Inferior parietal cortex (tissue), 1 donor: ENCODE measurements at regions not wholly inside any gene's neighbourhood (a gene's known extent, or its start where the extent isn't known, plus 50 kb on each side); places are given as distances from the start of the nearest gene placed in this dataset.

Source experiments
- DNase-seq: peaks from one replicate; pipeline ENCODE4 v3.0.0-alpha.2; 2016; ENCODE audit errors: extremely low spot score

DNA sequence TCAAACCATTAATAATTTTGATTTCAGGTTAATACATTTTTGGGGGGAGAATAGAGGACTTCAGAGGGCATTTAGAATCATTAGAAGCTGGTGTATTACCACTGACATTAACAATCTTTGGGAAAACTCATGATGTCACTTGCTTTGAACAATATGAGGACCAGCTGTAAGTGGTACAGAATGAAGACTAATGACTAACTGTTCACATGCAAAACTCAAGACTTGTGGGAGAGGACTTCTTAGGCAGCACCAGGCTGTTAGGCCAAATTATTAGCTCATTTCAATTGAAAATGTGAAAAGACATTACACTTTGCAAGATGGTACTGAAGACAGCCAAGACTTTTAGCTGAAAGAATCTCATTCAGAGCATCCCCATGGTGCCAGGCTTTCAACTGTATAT lies 426.2 kb upstream of the ADAMTS9 start:
- DNase-seq = no peak

DNA sequence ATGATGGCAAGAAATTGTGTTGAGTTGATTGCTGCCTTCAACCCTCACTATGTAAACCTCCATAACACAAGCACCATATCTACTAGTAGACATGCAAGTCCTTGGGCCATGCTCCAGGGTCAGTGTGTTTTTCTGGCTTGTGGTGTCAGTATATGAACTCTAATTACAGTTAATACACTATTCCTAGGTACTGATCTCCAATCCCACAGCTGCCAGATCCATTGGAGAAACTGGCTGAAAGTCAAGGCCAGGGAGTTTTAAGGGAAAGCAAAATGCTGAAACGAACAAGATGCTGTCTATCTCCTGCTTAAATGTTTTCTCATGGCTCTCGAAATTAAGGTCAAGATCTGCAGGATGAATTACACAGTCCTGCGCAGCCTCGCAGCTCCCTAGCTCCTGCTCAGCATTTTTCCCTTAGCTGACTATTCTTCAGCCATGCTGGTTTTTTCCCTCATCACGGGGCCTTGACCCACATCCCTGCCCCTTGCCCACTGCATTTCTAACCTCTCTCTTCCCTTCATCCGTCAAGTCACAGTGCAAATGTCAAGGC lies 425.0 kb upstream of the ADAMTS9 start:
- DNase-seq = no peak

DNA sequence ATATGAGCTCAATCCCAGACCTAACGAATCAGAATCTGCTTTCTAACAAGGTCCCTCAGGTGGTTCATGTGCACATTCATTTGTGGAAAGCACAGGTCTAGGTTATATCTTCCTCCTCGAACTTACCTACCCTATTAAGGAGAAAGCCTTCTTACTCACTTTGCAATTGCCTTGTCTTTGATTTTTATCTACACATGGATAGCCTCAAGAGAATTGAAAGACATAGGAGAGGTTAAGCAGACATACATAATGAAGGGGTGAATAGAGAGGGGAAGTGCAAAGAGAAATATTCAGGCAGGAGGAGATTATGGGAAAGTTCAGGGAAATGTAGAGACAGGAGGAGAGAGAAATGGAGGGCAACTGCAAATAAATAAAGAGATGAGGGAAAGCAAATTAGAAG lies 422.9 kb upstream of the ADAMTS9 start:
- no peak for DNase-seq

DNA sequence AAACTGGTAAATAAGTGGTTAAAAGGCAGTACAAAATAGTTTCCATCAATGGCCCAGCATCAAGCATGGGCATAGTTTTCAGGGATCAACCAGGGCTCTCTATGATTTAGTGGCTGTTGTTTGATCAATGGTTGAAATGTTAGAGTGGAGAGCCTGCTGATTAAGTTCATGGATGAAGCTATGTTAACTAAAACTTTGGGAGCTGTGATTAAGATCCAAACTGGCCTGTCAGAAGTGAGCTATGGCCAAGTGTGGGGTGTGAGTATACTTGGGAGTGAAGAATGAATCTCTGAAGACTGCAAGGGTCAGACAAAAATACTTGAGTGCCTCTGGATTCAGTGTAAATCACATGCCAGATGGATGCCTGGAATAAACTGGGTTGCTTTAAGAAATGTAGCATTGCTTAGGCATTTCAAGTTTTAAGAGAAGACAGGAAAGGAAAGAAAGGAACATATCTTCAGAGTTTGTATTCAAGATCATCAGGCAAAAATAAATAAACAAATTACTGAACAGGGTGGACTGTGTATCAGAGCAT lies 422.2 kb upstream of the ADAMTS9 start:
- no peak for DNase-seq

DNA sequence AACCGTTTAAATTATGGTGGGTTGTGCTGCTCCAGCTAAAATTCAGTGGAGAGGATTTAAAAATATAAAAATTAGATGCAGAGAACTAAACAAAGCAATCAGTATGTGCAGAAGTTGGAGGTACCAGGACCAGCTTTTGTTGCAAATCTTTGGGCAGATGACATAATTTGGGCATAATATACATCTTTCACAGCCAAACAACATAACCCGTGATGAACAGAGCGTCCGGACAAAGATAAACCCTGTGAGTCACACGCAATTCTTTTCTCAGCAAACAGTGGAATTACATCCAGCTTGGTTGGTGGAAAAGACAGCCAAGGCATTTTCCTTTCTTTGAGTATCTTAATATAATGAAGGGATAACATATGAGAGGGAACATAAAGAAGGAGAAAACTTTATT lies 419.4 kb upstream of the ADAMTS9 start:
- DNase-seq = no peak

DNA sequence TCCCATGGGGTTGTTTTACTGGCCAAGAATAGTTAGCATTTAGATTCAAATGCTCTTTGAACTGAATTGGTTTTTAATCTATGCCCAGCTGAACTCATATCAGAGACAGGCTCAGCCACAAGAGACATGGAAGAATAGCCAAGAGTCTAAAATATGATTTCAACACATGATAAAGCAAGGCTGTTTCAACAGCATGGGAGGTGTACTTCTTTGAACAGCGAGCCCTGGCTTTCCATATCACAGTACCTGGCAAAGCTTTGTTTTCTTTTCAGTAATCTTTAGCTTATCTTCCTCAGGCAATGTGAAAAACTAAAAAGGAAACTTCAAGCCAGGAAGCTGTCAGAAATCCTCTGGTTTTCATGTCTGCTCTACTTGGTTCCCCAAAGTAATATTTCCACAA lies 413.6 kb upstream of the ADAMTS9 start:
- no peak for DNase-seq

DNA sequence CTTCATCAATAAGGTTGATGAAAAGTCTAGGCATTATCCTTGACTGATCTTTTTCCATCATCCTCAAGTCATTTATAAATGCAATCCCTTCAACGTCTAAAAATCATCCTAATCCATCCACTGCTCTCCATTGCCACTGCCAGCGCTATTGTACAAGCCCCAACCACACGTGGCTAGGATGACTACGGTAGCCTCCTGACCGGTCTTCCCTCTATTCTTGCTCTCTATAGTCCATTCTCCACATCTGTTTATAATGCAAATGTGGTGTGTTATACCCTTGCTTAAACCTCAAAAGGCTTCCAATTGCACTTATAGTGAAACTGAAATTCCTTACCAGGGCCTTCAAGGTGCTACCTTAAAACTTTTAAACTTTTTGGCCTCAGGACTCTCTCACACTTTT lies 410.6 kb upstream of the ADAMTS9 start:
- no peak for DNase-seq

DNA sequence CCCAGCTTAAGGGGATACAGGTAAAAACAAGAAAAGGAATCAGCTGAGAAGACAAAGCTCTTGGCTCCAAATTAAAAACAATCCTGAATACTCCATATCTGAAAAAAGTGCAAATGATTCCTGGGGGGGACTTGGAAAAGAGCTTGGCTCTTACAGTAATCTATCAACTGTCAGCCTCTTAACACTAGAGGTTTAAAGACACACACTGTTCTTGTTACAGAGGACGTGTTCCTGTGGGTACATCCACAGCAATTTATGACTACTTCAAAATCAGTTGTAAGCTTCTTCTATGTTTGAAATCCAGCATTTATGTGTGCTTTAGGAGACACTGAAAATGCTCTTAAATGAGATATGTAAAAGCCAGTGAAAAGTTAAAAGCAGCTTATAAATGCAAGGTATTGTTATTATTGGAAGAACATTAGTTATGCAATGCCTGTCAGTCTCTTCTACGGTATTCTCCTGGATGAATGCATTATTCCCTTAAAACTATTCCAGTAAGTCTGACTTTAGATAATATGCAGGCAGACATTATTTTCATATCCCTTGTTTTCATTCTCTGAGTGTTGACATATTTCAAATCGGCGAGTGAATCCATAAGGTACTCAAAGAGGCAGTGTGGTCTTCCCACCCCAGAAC lies 408.4 kb upstream of the ADAMTS9 start:
- no peak for DNase-seq

DNA sequence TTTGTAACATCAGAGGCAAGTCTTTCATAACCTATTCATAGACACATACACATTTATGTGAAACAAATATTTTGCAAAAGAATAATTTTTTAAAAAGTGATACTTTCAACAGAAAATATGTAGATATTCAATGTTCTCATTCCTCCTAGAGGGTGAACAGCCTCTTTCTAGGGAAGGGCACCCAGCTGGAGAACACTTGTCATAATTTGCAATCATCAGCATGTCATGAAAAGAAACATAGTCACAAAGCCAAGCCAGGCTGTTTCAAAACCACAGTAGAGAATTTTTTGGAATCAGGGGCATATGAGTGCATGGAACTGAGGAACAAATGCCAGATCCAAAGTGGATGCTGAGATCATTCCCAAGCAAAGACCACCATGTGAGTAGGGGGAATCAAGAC lies 406.9 kb upstream of the ADAMTS9 start:
- no peak for DNase-seq

DNA sequence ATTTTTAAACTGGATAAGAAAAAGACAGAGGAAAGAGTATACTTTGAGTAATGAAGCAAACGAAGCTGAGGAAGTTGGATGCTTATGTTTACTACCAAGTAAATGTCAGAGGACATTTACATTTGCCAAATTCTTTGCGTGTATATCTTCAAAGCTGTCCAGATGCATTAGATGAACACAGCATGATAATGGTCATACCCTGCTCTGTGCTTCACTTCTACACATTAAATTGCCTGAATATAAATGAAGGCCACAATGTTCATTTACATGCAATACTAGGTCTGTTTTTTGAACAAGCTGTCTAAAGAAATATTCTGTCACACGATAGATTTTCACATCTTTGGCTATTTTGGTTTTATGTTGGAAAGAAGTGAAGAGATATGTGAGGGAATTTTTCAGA lies 405.8 kb upstream of the ADAMTS9 start:
- no peak for DNase-seq

DNA sequence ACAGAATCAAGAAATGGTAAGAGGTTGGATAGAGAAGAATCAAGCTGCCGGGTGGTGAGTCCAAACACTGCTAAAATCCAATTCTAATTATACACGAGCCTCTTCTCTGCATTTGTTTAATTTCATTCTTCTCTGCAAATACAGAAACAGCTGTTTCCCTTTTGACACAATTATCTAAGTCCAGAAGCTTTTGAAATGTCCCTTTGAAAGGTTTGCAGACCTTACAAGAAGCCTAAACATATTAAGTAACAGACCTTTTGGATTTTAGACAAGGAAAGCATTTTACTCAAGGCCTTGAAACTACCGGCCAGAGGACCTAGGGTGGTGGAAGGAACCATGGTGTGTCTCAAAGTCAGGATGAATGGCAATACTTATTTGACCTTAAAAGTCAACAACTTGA lies 403.8 kb upstream of the ADAMTS9 start:
- DNase-seq = no peak

DNA sequence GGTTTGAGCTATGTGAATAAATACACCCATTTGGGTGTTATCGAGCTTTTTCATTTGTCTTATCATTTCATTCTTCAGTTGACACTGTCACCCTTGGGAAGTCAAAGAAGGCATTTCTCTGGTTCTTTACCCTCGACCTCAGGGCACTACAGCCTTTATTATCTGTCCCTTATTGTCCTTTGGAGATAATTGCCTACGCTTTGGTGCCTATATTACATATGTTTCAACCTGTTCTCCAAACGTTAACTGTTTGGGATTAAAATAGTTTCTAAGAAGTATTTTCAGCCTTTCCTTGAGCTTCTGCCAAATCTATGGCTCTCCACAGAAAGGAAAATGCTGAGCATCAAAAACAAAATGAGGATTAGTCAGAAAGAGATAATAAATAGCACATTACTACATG lies 395.4 kb upstream of the ADAMTS9 start:
- peak; percentile 55 for DNase-seq

DNA sequence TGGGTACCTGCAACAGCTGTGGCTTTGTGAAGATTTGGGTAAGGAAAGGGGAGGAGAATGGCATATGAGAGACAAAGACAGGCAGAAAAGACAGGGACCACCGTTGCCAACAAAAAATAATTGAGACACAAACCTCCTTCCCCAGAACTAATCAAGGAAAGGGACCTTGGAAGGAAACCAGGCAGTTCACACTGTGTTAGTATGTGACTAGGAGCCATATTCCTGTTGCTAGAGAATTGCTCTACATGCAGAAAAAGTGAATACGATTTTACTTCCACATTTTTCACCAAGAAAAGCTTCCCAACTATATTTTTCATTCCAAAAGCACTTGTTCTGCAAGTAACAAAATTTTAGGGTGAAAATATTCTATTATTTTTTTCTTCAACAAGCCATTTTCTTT lies 393.7 kb upstream of the ADAMTS9 start:
- no peak for DNase-seq

DNA sequence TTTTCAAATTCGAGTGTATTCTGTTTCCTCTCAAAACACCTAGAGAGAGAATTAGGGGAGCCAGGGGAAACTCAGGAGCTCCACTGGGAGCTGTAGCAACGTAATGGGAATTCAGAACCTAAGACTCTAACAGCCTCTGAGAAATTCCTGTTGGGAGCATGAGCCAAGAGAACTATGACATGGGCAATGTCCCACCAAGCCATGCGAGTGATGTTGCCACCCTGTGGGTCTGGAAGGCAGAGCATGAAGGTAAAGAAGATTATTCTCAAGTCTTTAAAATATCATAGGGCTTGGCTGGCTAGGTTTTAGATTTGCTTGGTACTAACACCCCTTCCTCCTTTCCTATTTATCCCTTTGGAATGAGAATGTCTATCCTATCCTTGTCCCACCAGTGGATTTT lies 392.6 kb upstream of the ADAMTS9 start:
- no peak for DNase-seq

DNA sequence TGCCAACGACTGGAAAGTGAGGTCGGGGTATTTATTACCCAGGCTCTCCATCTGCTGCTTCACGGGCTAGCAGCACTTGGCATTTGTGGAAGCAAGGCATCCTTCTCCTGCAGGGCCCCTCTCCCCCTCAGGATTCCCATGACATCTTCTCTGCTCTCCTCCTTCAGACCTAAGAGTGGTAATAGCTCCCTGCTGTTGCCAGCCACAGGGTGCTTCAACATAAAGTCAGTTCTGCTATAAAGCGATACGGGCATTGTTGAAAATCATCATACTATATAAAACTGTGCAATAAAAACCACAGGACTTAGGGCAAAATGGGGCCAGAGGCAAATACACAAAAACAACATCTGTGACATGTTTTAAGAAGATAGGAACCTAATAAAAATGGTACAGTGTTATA lies 391.8 kb upstream of the ADAMTS9 start:
- no peak for DNase-seq

DNA sequence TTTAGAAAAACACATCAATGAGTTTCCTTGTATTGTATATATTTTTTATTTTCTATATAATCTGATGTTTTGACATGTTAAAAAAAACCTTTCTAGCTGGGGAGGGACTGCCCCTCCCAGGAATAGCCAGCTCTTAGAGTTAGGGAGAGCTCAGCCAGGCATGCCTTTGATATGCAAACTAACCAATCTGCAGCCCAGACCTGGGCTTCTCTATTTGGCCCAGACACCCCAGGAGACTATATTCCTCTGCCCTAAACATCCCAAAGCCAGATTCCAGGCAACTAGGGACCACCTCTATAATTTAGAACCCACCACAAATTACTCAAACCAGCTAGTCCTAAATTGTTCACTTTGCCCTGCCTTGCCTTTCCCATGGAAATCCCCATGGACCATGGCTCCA lies 390.9 kb upstream of the ADAMTS9 start:
- DNase-seq = no peak

DNA sequence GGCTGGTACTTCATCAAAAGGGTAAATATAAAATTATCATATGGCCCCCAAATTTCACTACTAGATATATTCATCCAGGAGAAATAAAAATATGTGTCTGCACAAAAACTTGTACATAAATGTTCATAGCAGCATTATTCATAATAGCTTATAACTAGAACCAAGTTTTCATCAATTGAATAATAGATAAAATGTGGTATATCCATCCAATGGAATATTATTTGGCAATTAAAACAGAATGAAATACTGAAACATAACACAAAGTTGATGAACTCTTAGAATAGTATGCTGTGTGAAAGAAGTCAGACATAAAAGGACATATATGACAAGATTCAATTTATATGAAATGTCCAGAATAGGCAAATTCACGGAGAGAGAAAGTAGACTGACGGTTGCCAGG lies 389.3 kb upstream of the ADAMTS9 start:
- DNase-seq = no peak

DNA sequence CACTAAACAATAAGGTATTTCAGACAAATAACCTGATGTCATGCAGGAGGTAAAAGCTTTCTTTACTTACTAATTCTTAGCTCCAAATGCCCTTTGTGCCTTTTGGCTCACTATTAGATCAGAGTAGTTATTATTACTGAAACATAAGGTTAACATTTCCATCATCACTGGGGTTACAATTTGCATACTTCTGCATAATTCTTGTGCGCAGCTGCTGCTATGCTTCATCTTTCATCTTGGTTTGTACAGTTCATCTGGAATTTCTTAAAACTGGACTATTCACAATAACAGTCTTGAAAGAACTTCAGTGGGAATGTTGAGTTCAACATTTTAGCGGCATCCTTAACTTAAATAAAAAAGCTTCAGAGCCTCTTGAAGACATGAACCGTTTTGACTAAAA lies 383.2 kb upstream of the ADAMTS9 start:
- no peak for DNase-seq

DNA sequence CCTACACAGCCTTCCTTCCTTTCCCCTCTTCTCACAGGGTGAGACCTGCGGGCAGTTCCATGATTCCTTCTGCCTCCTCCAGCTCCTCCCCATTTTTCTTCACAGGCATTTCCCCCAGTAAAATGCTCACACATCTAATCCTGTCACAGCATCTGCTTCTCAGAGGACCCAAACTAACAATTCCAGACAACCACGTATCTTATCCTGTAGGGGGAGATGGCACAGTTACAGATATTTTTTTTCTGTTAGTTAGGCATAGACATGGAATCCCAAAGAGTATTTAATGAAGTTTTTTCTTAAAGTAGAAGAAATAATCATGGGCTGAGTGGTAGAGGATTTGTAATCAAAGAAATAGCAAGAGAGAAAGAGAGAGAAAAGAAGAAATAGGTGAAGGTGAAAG lies 373.1 kb upstream of the ADAMTS9 start:
- no peak for DNase-seq

DNA sequence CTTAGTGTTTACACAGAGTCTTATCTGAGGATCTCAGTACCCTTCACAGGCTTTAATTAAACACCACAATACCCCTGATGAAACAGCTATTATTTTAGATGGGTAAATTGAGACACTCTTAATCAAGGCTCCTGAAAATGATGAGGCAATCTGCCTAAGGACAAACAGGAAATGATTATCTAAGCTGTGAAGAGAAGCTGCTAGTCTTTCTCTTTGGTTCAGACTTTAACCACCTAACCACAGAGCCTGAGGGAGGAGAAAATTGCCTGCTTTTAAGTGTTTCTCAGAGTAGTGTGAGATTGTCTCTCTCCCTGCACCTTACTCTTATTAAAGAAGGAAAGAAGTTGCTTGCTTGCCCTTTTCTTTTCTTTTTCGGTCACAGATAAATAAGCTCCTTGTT lies 364.3 kb upstream of the ADAMTS9 start:
- DNase-seq = no peak

DNA sequence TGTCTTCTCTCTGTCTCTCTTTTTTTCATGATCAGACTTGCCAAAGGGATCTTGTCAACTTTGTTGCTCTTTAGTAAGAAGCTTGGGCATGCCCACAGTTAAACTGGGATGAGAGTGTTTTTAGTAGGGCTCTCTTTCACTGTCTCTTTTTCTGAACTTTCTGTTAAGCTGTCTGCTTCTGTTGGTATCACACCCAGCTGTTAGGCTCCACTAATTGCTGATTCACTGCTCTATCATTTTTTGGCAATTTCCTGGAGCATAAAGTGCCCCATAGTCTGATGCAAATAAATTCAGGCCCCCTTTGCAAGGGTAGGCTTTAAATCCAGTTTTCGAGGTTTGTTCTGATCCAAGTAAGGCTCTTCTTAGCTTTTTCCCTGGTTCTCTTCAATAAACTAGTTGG lies 360.4 kb upstream of the ADAMTS9 start:
- DNase-seq = no peak

DNA sequence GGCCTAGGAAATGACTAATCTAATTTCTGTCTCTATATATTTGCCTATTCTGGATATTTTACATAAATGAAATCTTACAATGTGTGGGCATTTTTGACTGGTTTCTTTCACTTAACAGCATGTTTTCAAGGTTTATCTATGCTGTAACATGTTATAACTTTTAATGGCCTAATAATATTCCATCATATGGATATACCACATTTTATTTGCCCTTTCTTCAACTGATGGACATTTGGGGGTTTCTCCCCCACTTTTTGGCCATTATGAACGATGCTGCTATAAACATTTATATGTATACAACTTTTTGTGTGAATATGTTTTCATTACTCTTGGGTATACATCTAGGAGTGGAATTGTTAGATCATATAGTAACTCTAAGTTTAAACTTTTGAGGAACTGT lies 357.3 kb upstream of the ADAMTS9 start:
- no peak for DNase-seq

DNA sequence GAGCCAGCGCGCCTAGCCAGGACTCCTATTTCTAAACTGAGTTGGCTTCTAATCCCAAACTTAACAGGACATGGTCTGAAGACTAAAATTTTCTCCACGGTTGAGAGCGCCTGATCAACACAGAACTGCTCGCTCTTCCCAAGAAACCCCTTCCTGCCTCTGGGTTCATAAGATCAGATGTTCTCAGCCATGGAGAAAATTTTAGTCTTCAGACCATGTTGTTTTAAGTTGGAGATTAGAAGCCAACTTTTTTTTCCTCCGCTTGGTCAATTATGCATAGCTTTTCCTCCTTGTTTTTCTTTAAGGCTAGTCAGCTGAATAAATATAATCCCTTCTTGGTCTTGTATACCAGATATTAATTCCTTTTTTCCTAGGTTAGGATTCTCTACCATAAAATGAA lies 356.6 kb upstream of the ADAMTS9 start:
- DNase-seq = no peak

DNA sequence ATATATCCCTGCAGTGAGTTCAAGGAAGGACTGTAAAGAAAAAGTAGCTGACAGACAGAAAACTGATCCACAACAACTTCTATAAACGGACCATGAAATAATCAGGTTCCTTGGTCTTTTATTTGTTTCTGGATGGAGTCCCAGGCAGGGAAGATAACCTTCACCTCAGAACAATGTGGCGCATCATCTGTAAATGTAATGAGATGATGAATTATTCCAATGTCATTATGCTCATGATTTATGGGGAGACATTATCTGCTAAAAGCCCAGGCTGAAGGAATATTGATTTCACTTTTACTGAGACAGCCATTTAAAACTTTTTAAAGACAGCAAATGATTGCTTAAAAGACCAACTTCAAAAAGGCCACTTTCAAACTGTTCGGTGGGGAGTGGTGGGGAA lies 354.9 kb upstream of the ADAMTS9 start:
- no peak for DNase-seq
